GM19238 (cell line): ENCODE measurements at regions not wholly inside any gene's neighbourhood (a gene's known extent, or its start where the extent isn't known, plus 50 kb on each side); places are given as distances from the start of the nearest gene placed in this dataset.

Experiments
- DNase-seq: peaks from one replicate; pipeline ENCODE4 v3.0.0; 2011; ENCODE audit warnings: low spot score; ENCODE audit not compliant: insufficient read length

- DNase-seq: no peak
These were observed 168.2 kb downstream of the MFSD1 start for GRCh38 chr3:158970006-158970405.

DNA sequence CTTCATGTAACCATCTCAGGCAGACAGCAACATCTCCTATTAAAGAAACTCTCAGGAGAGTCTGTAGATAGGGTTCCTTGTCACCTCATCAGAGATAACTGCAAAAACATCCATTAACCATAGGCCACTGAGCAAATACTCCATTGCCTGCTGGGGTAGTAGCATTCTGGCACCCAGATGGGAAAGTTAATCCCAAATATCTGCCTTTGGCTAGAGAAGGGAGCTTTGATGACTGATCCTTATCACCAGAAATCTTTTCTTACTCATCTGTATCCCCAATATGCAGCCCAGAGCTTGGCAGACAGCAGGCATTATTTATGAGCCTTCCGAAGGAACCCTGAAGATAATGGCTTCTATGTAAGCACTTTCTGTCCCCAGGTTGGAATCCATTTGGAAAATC lies 173.1 kb downstream of the MFSD1 start:
- DNase-seq: no peak

- no peak for DNase-seq
These were observed 175.1 kb downstream of the MFSD1 start for GRCh38 chr3:158976966-158977365.

DNA sequence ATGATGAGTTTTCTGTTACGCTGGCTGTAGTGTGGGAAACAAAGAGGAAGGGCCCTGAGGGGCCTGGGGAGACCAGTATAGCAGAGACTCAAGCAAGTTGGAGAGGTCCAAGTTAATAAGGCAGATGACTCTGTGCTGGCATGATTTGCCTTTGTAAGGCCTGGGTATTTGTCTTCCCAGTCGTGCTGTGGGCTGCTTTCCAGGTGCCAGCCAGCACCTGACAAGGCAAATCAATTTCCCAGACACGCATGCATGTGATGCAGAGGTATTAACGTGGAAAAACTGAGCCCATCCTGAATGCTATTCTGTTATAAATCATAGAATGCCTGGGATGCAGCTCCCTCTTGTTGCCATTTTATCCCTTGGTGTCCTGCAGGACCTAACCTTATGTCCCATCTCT lies 175.6 kb downstream of the MFSD1 start:
- DNase-seq: no peak

DNA sequence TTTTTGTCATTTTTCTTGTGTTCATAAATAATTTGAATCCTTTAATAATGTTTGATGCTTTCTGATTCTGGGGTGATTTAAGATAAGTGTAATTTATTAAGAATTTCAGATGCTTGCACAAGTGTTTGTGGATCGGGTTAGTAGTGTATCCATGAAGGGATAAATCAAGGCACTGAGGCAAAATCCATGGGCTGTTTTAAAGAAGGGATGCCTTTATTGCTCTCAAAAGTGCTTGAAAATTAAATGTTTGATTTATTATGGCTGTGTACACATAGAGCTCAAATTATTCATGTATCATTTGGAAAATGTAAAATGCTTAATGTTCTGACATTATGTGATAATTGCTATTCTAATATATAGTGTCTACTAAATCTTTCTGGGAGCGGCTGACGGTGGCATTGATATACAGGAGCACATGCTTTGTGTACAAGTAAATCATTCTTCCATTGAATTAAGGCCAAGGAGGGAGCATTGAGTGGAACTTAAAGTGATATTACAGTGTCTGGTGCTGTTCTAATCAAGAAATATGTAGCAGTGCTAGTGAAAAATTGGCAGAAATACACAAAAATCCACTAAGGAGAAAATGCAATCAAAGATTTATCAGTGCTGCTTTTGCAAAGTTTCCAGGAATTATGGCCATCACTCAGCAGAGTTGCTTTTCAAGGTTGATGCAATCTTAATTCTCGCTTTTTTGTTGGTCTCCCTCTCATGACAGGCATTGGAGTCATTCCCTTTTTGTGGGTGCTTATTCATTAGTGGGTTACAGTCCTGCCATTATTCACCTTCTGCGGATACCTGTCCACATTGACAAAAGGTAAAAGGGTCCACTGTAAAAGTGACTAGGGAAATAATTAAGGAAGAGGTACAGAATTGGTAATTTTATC lies 181.6 kb downstream of the MFSD1 start:
- no peak for DNase-seq

GRCh38 chr3:158991146-158991705 lies 189.4 kb downstream of the MFSD1 start:
- no peak for DNase-seq

- DNase-seq: no peak
These were observed 190.6 kb downstream of the MFSD1 start for GRCh38 chr3:158992463-158992862.

DNA sequence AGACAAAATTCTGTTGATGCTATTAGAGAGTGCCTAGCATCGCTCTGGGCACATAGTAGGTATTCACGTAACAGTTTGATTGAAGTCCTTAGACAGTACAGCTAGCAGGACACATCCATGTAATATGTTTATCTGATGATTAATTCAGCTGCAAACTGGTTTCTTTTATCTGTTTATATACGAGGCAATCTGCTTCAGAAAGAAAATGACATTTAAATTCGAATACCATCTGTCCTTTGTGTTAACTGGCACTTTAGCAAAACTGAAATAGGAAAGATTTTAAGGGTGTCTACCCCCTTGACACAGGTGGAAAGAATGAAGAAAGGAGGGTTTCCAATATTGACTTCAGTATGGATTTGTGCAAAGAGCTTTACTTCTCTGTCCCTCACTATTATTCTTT lies 192.5 kb downstream of the MFSD1 start:
- no peak for DNase-seq

DNA sequence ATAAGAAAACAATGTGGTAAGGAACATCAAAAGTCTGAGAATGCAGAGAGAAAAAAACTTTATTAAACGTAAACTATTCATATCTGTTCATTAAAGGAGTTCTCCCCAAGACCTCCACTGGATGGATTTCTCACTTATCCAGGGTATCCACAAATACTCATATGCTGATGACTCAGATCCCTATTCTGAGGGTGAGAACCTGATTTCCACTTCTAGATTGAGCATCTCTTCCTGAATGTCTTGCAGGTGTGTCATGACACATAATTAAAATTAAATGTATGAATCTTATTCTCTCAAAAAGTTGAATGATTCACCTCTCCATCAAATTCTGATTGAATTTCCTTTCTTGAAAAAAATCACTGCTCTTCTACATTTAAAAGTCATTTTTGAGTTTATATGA lies 199.9 kb downstream of the MFSD1 start:
- DNase-seq: no peak

GRCh38 chr3:159005137-159005536 lies 203.3 kb downstream of the MFSD1 start:
- no peak for DNase-seq

- no peak for DNase-seq
These were observed 205.5 kb downstream of the MFSD1 start for GRCh38 chr3:159007331-159007730.

- DNase-seq: no peak
These were observed 206.5 kb downstream of the MFSD1 start for GRCh38 chr3:159008401-159008800.

- no peak for DNase-seq
These were observed 216.5 kb downstream of the MFSD1 start for GRCh38 chr3:159018341-159018740.

GRCh38 chr3:159025733-159026132 lies 223.9 kb downstream of the MFSD1 start:
- no peak for DNase-seq

DNA sequence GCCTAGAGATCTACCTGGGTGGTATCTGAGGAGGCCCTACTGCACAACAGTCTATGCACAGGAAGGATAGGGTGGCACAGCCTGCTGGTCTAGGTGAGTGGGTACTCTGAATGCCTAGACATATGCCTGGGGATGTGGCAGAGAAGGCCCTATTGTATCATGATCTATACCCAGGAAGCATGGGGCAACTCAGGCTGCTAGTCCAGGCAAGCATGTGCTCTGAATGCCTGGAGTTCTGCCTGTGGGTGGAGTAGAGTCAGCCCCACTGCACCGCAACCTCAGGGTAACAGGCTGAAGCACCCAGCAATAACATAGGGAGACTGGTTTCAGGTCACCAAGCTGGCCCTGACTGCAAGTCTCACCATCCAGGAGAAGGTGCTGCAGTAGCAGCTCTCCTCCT lies 224.7 kb downstream of the MFSD1 start:
- DNase-seq: no peak

DNA sequence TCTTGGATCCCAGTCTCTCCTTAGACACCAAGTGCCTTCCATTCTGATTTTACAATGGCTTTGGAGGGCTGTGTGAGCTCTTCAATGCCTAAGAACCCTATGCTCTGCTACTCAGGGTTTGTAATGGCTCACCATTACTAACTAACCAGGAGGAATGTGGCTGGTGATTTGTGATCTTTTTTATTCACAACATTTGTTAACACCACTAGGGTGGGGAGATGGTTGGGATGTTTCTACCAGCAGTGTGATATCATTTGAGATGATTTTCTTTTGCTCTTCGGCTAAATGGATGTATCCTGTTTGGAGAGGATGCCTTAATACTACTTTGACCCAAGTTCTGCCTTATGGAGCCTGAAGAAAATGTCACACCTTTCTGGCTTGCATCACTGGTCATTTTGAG lies 226.9 kb downstream of the MFSD1 start:
- no peak for DNase-seq

DNA sequence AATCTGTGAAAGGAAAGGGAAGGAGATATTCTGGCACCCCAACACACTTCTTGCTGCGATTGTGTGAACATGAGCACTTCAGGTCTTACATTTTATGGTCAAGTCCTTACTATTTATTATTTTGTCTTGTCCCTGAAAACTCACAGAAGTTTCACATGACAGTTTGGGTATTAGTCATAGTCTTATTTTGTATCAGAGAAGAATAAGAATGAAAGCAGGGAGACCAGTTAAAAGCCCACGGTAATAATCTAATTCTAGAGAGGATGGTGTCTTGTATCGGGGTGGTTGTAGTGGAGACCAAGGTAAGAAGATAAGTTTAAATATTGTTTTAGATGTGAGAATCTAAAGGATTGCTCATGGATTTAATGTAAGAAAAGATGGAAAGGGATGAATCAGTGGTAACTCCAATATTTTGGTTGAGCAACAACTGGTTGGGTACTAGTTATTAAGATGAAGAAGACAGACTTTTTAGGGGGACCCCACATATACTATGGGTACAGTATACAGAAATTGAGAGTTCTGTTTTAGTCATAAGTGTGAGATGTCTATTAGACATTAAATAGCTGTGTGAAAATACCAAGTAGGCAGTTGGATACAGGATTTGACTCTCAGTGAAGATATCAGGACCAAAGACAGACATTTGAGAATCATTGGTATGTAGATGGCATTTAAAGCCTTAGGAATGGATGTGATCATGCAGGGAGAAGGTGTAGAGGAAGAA lies 227.6 kb downstream of the MFSD1 start:
- DNase-seq: no peak

GRCh38 chr3:159030138-159030670 lies 228.3 kb downstream of the MFSD1 start:
- no peak for DNase-seq

DNA sequence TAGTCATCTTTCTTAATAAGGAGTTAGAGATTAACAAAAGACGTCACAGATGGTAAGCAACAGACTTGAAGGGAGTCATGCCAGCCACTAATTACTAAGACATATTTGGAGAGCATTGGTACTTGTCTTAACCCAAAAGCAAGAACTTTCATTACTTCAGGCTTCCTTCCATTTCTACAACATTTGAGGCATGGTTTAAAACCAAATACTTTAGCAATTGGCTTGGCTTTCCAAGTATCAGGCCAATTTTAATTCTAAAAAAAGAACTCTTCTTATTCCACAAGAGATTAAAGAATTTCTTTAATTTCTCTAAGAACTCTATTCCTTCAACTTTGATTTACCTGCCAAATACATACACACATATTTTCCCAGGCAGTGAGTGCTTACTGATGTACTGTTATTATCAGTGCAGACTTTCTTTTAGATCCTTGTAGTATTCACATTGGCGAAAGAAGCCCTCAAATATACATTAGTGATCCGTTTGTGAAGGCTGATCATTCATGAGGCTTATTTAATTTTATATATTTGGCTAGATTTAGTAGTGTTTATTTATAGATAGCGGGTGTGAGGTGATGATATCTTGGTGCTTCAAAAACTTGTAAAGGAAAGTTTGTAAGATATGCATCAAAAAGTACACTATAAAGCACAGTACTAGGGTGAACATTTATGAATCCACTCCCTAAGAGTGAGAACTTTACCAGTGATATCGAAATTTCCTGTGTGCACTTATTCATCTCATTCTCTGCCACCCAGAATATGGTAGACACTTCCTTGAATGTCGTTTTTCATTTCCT lies 229.2 kb downstream of the MFSD1 start:
- DNase-seq: no peak

DNA sequence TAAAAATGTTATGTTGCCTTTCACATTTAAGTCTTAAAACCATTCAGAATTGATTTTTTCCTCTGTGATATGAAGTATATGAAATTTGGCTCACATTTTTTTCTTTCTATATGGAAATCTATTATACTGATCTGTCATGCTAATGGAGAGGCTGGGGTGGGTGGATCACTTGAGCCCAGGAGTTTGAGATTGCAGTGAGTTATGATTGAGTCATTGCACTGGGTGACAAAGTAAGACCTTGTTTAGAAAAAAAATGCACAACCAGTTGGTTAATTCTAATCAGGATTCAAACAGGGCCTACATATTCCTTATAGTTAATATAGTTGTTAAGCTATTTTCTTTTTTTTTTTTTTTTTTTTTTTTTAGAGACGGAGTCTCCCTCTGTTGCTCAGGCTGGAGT lies 230.5 kb downstream of the MFSD1 start:
- DNase-seq: no peak

- no peak for DNase-seq
These were observed 236.6 kb downstream of the MFSD1 start for GRCh38 chr3:159038405-159038804.
